ENCODE measurements at regions not wholly inside any gene's neighbourhood (a gene's known extent, or its start where the extent isn't known, plus 50 kb on each side); places are given as distances from the start of the nearest gene placed in this dataset.

DNA sequence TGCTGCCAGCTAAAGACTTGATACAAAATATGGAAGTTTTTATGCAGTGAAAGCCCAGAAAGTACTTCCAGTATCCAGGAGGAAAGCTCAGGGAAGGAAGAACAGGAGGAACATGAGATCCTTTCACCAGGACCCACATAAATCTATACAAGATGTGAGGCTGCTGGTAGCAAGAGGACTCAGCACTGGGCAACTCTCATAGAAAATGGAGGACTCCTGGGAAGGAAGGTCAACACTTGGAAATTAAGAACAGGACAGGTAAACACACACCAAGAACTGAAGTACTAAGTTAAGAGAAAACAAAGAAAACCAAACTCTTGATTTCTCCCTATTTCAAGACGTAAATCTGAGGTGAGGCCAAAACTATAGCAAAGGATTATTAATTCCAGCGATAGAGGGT lies 220.5 kb upstream of the HSF2 start:
- TF ChIP-seq SIN3A (IDR thresholded peaks at IDR 0.05; ENCODE audit: borderline replicate concordance, insufficient read depth, low read length) (no peak), POLR2AphosphoS5 (IDR thresholded peaks at IDR 0.05; ENCODE audit: low read depth, low read length) (no peak), TAF1 (IDR thresholded peaks at IDR 0.05; ENCODE audit: borderline replicate concordance, insufficient read depth, low read length) (no peak), FOXP2 (optimal IDR thresholded peaks at IDR 0.05; ENCODE audit: borderline replicate concordance, extremely low read depth, extremely low read length, insufficient read depth) (no peak)
- TF ChIP-seq, protein P1, sequence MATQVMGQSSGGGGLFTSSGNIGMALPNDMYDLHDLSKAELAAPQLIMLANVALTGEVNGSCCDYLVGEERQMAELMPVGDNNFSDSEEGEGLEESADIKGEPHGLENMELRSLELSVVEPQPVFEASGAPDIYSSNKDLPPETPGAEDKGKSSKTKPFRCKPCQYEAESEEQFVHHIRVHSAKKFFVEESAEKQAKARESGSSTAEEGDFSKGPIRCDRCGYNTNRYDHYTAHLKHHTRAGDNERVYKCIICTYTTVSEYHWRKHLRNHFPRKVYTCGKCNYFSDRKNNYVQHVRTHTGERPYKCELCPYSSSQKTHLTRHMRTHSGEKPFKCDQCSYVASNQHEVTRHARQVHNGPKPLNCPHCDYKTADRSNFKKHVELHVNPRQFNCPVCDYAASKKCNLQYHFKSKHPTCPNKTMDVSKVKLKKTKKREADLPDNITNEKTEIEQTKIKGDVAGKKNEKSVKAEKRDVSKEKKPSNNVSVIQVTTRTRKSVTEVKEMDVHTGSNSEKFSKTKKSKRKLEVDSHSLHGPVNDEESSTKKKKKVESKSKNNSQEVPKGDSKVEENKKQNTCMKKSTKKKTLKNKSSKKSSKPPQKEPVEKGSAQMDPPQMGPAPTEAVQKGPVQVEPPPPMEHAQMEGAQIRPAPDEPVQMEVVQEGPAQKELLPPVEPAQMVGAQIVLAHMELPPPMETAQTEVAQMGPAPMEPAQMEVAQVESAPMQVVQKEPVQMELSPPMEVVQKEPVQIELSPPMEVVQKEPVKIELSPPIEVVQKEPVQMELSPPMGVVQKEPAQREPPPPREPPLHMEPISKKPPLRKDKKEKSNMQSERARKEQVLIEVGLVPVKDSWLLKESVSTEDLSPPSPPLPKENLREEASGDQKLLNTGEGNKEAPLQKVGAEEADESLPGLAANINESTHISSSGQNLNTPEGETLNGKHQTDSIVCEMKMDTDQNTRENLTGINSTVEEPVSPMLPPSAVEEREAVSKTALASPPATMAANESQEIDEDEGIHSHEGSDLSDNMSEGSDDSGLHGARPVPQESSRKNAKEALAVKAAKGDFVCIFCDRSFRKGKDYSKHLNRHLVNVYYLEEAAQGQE (IDR thresholded peaks at IDR 0.05; ENCODE audit: insufficient read depth in 1 of 2, low read depth in 2 of 2, low read length in 2 of 2), result no peak

Data from PFSK-1 (cell line).